ENCODE measurements at regions not wholly inside any gene's neighbourhood (a gene's known extent, or its start where the extent isn't known, plus 50 kb on each side); places are given as distances from the start of the nearest gene placed in this dataset.

- no peak for FAIRE-seq
Measured at GRCh38 chr3:176697284-176697889, 499.9 kb downstream of the TBL1XR1 start.

- FAIRE-seq: no peak
Measured at GRCh38 chr3:176696816-176697215, 500.5 kb downstream of the TBL1XR1 start.

GRCh38 chr3:176692966-176693785 lies 504.1 kb downstream of the TBL1XR1 start:
- FAIRE-seq: no peak

GRCh38 chr3:176692199-176692965 lies 504.9 kb downstream of the TBL1XR1 start:
- FAIRE-seq: no peak

GRCh38 chr3:176690083-176690869 lies 507.0 kb downstream of the TBL1XR1 start:
- no peak for FAIRE-seq

GRCh38 chr3:176687754-176688153 lies 509.5 kb downstream of the TBL1XR1 start:
- no peak for FAIRE-seq

- no peak for FAIRE-seq
Measured at GRCh38 chr3:176683382-176683781, 513.9 kb downstream of the TBL1XR1 start.

- FAIRE-seq: no peak
Measured at GRCh38 chr3:176663837-176664831, 533.1 kb downstream of the TBL1XR1 start.

GRCh38 chr3:176663387-176663786 lies 533.9 kb downstream of the TBL1XR1 start:
- FAIRE-seq: no peak

GRCh38 chr3:176661432-176661964 lies 535.8 kb downstream of the TBL1XR1 start:
- FAIRE-seq: no peak

GRCh38 chr3:176655404-176656094 lies 541.7 kb downstream of the TBL1XR1 start:
- no peak for FAIRE-seq

GRCh38 chr3:176651622-176652021 lies 545.7 kb downstream of the TBL1XR1 start:
- FAIRE-seq: no peak

- no peak for FAIRE-seq
Measured at GRCh38 chr3:176650478-176650877, 546.8 kb downstream of the TBL1XR1 start.

GRCh38 chr3:176647987-176648386 lies 549.3 kb downstream of the TBL1XR1 start:
- FAIRE-seq: no peak

GRCh38 chr3:176633511-176633910 lies 563.8 kb downstream of the TBL1XR1 start:
- FAIRE-seq: no peak

- no peak for FAIRE-seq
Measured at GRCh38 chr3:176632925-176633324, 564.4 kb downstream of the TBL1XR1 start.

GRCh38 chr3:176631165-176631564 lies 566.1 kb downstream of the TBL1XR1 start:
- no peak for FAIRE-seq

- FAIRE-seq: no peak
Measured at GRCh38 chr3:176628101-176628639, 569.1 kb downstream of the TBL1XR1 start.

GRCh38 chr3:176623468-176624150 lies 573.7 kb downstream of the TBL1XR1 start:
- FAIRE-seq: no peak

- FAIRE-seq: no peak
Measured at GRCh38 chr3:176619833-176620232, 577.4 kb downstream of the TBL1XR1 start.

All from colon (tissue), 2 donors.